SK-N-SH (cell line): ENCODE measurements at regions not wholly inside any gene's neighbourhood (a gene's known extent, or its start where the extent isn't known, plus 50 kb on each side); places are given as distances from the start of the nearest gene placed in this dataset.

Source experiments
- CTCF ChIA-PET: fragments of 300-600, 350-600 bp; formaldehyde crosslinking; extraction: SDS; loops from one replicate; lab custom pipeline; 2021; lab: Yijun Ruan, JAX
- POLR2A ChIA-PET: fragments of 350-600 bp; sonication (Branson Sonifier 250); formaldehyde crosslinking; extraction: SDS; loops from one replicate; lab custom pipeline; 2020; ENCODE audit warnings: antibody characterized with exemption, inconsistent platforms; lab: Yijun Ruan, JAX
- DNase-seq: peaks from one replicate; pipeline ENCODE4 v3.0.0; 2012
- H2AFZ ChIP-seq: fragments of 200-600 bp; sonication (generic); 2 replicates; pipeline ENCODE4 v1.8.1; 2016; ENCODE audit warnings: antibody characterized with exemption, mild to moderate bottlenecking, low read depth
- H3F3A ChIP-seq: fragments of 200-600 bp; sonication (generic); replicated peaks from 2 replicates; pipeline ENCODE3; 2016; ENCODE audit warnings: antibody characterized with exemption, mild to moderate bottlenecking; ENCODE audit not compliant: insufficient read depth
- H3K27ac ChIP-seq, 2 experiments: fragments of 200-500 bp in 1 of 2; fragments of 200-600 bp in 1 of 2; sonication (Bioruptor generic) in 1 of 2; sonication (generic), shearing (Covaris generic) in 1 of 2; 2 replicates each; pipeline versions ENCODE4 v1.5.1 to v1.6.1; 2014 to 2016; ENCODE audit warnings: low read depth in 2 of 2, inconsistent platforms in 1 of 2, low read length in 1 of 2, mild to moderate bottlenecking in 1 of 2, mixed read lengths in 1 of 2
- H3K27me3 ChIP-seq: fragments of 200-600 bp; sonication (generic), shearing (Covaris generic); 2 replicates; pipeline ENCODE4 v1.6.1; 2016; ENCODE audit warnings: mixed run types; ENCODE audit not compliant: insufficient read depth
- H3K36me3 ChIP-seq, 2 experiments: fragments of 200-500 bp in 1 of 2; fragments of 200-600 bp in 1 of 2; sonication (Bioruptor generic) in 1 of 2; sonication (generic) in 1 of 2; replicated peaks in 1 of 2; 2 replicates each; pipeline versions ENCODE3 to v1.5.1; 2014 to 2016; ENCODE audit warnings: low read length in 1 of 2, mild to moderate bottlenecking in 1 of 2; ENCODE audit not compliant: insufficient read depth in 2 of 2, control insufficient read depth in 1 of 2
- H3K4me1 ChIP-seq, 2 experiments: fragments of 200-500 bp in 1 of 2; fragments of 200-600 bp in 1 of 2; sonication (Bioruptor generic) in 1 of 2; sonication (generic), shearing (Covaris generic) in 1 of 2; 2 replicates each; pipeline versions ENCODE4 v1.5.1 to v1.6.1; 2014 to 2016; ENCODE audit warnings: low read depth in 1 of 2, low read length in 1 of 2, mixed run types in 1 of 2; ENCODE audit not compliant: insufficient read depth in 2 of 2, control insufficient read depth in 1 of 2
- H3K4me2 ChIP-seq: fragments of 200-600 bp; sonication (generic), shearing (Covaris generic); 2 replicates; pipeline ENCODE4 v1.6.1; 2017; ENCODE audit warnings: mixed run types
- H3K4me3 ChIP-seq, 2 experiments: fragments of 200-500 bp in 1 of 2; fragments of 200-600 bp in 1 of 2; sonication (Bioruptor generic) in 1 of 2; sonication (generic), shearing (Covaris generic) in 1 of 2; 2 replicates each; pipeline versions ENCODE4 v1.5.1 to v1.8.1; 2014 to 2016; ENCODE audit warnings: low read depth in 2 of 2, inconsistent platforms in 1 of 2, low read length in 1 of 2, mild to moderate bottlenecking in 1 of 2, mixed read lengths in 1 of 2, moderate library complexity in 1 of 2
- H3K79me2 ChIP-seq: fragments of 200-600 bp; sonication (generic); 2 replicates; pipeline ENCODE4 v1.8.1; 2017; ENCODE audit warnings: mild to moderate bottlenecking; ENCODE audit not compliant: insufficient read depth
- H3K9ac ChIP-seq: fragments of 200-600 bp; sonication (generic); 2 replicates; pipeline ENCODE4 v1.6.1; 2017; ENCODE audit warnings: mixed run types
- H3K9me2 ChIP-seq: fragments of 200-600 bp; sonication (generic); 2 replicates; pipeline ENCODE4 v1.6.1; 2017; ENCODE audit warnings: mixed run types
- H3K9me3 ChIP-seq: fragments of 200-600 bp; sonication (generic); 2 replicates; pipeline ENCODE4 v1.6.1; 2017; ENCODE audit warnings: mixed run types, mild to moderate bottlenecking, moderate library complexity
- H4K20me1 ChIP-seq: fragments of 200-600 bp; sonication (generic); 2 replicates; pipeline ENCODE4 v1.6.1; 2017; ENCODE audit warnings: mild to moderate bottlenecking, mixed run types; ENCODE audit not compliant: insufficient read depth
- CHD2 ChIP-seq: fragments of 150-350 bp; IDR thresholded peaks from 2 replicates; pipeline ENCODE4 v1.6.1; 2018; ENCODE audit warnings: low read length; ENCODE audit not compliant: partially characterized antibody
- FOXJ3 ChIP-seq: sonication (generic); formaldehyde crosslinking; IDR thresholded peaks from 2 replicates; pipeline ENCODE4 v1.5.1; 2020; ENCODE audit warnings: mild to moderate bottlenecking, missing genetic modification reagents
- GATA2 ChIP-seq: sonication (generic); formaldehyde crosslinking; IDR thresholded peaks from 2 replicates; pipeline ENCODE4 v1.5.0; 2020; ENCODE audit warnings: mild to moderate bottlenecking, missing genetic modification reagents
- IRF3 ChIP-seq: fragments of 150-350 bp; IDR thresholded peaks from 2 replicates; pipeline ENCODE4 v1.6.1; 2016; ENCODE audit warnings: mild to moderate bottlenecking, low read depth, low read length
- MAX ChIP-seq: IDR thresholded peaks from 2 replicates; pipeline ENCODE4 v1.4.0; 2012; ENCODE audit warnings: low read depth
- MEF2A ChIP-seq: IDR thresholded peaks from 2 replicates; pipeline ENCODE4 v1.4.0; 2012; ENCODE audit warnings: low read depth, borderline replicate concordance
- REST ChIP-seq: IDR thresholded peaks from 2 replicates; pipeline ENCODE4 v1.6.1; 2012; ENCODE audit warnings: mild to moderate bottlenecking, low read depth, low read length, moderate library complexity
- RFX5 ChIP-seq: IDR thresholded peaks from 2 replicates; pipeline ENCODE4 v1.6.1; 2012; ENCODE audit warnings: mild to moderate bottlenecking, improper control_type of control experiment, low read length
- SIN3A ChIP-seq: IDR thresholded peaks from 2 replicates; pipeline ENCODE4 v1.6.1; 2012; ENCODE audit warnings: low read depth, mild to moderate bottlenecking, low read length, moderate library complexity, borderline replicate concordance
- TAF1 ChIP-seq: IDR thresholded peaks from 2 replicates; pipeline ENCODE4 v1.6.1; 2012; ENCODE audit warnings: low read depth, mild to moderate bottlenecking, low read length, moderate library complexity, borderline replicate concordance
- TCF12 ChIP-seq: IDR thresholded peaks from 2 replicates; pipeline ENCODE4 v1.4.0; 2012
- TEAD4 ChIP-seq: IDR thresholded peaks from 2 replicates; pipeline ENCODE4 v1.4.0; 2012; ENCODE audit warnings: mild to moderate bottlenecking, borderline replicate concordance; ENCODE audit not compliant: insufficient read depth
- YY1 ChIP-seq: IDR thresholded peaks from 2 replicates; pipeline ENCODE4 v1.4.0; 2012; ENCODE audit warnings: low read depth, mild to moderate bottlenecking
- WGBS: methylation state at CpG from one replicate; pipeline ENCODE4 v1.1.6; 2017; ENCODE audit warnings: low lambda C conversion rate; 5-methylcytosine and 5-hydroxymethylcytosine counted together

- Histone ChIP-seq H3K9me2 (no peaks in the 10 kb centered on the region), H3K79me2 (no peaks in the 10 kb centered on the region), H3K9ac (no peak overlapping the region), H3K27me3 (no peaks in the 10 kb centered on the region), H3K4me2 (no peak overlapping the region), H3K27ac (no peak overlapping the region), H4K20me1 (no peaks in the 10 kb centered on the region), H3K4me1 (no peaks in the 10 kb centered on the region; a peak in 1 of 4 replicates), H2AFZ (no peak overlapping the region), H3F3A (no peaks in the 10 kb centered on the region), H3K9me3 (no peaks in the 10 kb centered on the region), H3K4me3 (no peak overlapping the region)
- CTCF ChIA-PET = interaction anchor here (1.0 to 3.2 kb wide), 3 partner anchors 8 to 35 kb away, joined by 3 to 12 read pairs (median 6); no protein-coding TSS in a partner anchor
- POLR2A ChIA-PET = interaction anchor here (0.5 kb wide), 1 partner anchor 560 kb away, joined by 3 read pairs; no protein-coding TSS in a partner anchor
- 40% methylated on average over 5 of the region's 7 CpGs for WGBS
- no peak for TF ChIP-seq MAX
- TF ChIP-seq CHD2 = no peak
- TF ChIP-seq, all 33 proteins: peak for 0
- H3K36me3 ChIP-seq = no peaks in the 10 kb centered on the region
- DNase-seq = no peak
These were observed 308.0 kb downstream of the MATN1 start for GRCh38 chr1:30415171-30415940.

- Histone ChIP-seq H3K9ac (no peak overlapping the region), H2AFZ (no peak overlapping the region), H3K4me1 (no peaks in the 10 kb centered on the region; a peak in 1 of 4 replicates), H3F3A (no peaks in the 10 kb centered on the region), H3K79me2 (no peaks in the 10 kb centered on the region), H3K4me3 (no peak overlapping the region), H3K9me3 (no peaks in the 10 kb centered on the region), H4K20me1 (no peaks in the 10 kb centered on the region), H3K27me3 (no peaks in the 10 kb centered on the region), H3K27ac (no peak overlapping the region), H3K9me2 (no peaks in the 10 kb centered on the region), H3K4me2 (no peak overlapping the region), H3K36me3 (no peaks in the 10 kb centered on the region)
- CTCF ChIA-PET = interaction anchor here (1.0 to 3.2 kb wide), 4 partner anchors 8 to 293 kb away, joined by 3 to 12 read pairs (median 4); no protein-coding TSS in a partner anchor
- TF ChIP-seq YY1 = no peak
- TF ChIP-seq REST = no peak
- no peak for TF ChIP-seq IRF3
- no peak for TF ChIP-seq TEAD4
- TF ChIP-seq TCF12 = no peak
- TF ChIP-seq TAF1 = no peak
- no peak for TF ChIP-seq CHD2
- TF ChIP-seq FOXJ3 = no peak
- TF ChIP-seq MEF2A = no peak
- no peak for TF ChIP-seq RFX5
- no peak for TF ChIP-seq SIN3A
- no peak for TF ChIP-seq GATA2 (CRISPR knock-in tag)
- 13% methylated on average over 3 of the region's 3 CpGs for WGBS
- POLR2A ChIA-PET = no interaction called here
- DNase-seq = no peak
These were observed 308.6 kb downstream of the MATN1 start for GRCh38 chr1:30414851-30415165.
